ENCODE measurements at regions not wholly inside any gene's neighbourhood (a gene's known extent, or its start where the extent isn't known, plus 50 kb on each side); places are given as distances from the start of the nearest gene placed in this dataset.

GRCh38 chr3:73213896-73214295, 152.4 kb downstream of the EBLN2 start:
- H3K4me3 ChIP-seq (ENCODE audit: low read length), result no peak overlapping the region
- TF ChIP-seq CTCF (IDR thresholded peaks at IDR 0.05; ENCODE audit: insufficient read depth, low read depth, low read length, missing control alignments), result no peak
- DNase-seq (ENCODE audit: low read depth), result no peak

GRCh38 chr3:73214846-73215245, 153.4 kb downstream of the EBLN2 start:
- no peak for DNase-seq (ENCODE audit: low read depth)
- no peak for TF ChIP-seq CTCF (IDR thresholded peaks at IDR 0.05; ENCODE audit: insufficient read depth, low read depth, low read length, missing control alignments)
- no peak overlapping the region for H3K4me3 ChIP-seq (ENCODE audit: low read length)

- no peak overlapping the region for H3K4me3 ChIP-seq (ENCODE audit: low read length)
- TF ChIP-seq CTCF (IDR thresholded peaks at IDR 0.05; ENCODE audit: insufficient read depth, low read depth, low read length, missing control alignments), result no peak
- no peak for DNase-seq (ENCODE audit: low read depth)
These were observed 153.8 kb downstream of the EBLN2 start for GRCh38 chr3:73215281-73215680.

GRCh38 chr3:73215901-73216300, 154.4 kb downstream of the EBLN2 start:
- no peak for DNase-seq (ENCODE audit: low read depth)
- no peak for TF ChIP-seq CTCF (IDR thresholded peaks at IDR 0.05; ENCODE audit: insufficient read depth, low read depth, low read length, missing control alignments)
- no peak overlapping the region for H3K4me3 ChIP-seq (ENCODE audit: low read length)

- no peak overlapping the region for H3K4me3 ChIP-seq (ENCODE audit: low read length)
- no peak for TF ChIP-seq CTCF (IDR thresholded peaks at IDR 0.05; ENCODE audit: insufficient read depth, low read depth, low read length, missing control alignments)
These were observed 154.9 kb downstream of the EBLN2 start for GRCh38 chr3:73216310-73216709.

GRCh38 chr3:73222126-73222525, 160.7 kb downstream of the EBLN2 start:
- no peak for DNase-seq (ENCODE audit: low read depth)
- no peak for TF ChIP-seq CTCF (IDR thresholded peaks at IDR 0.05; ENCODE audit: insufficient read depth, low read depth, low read length, missing control alignments)
- H3K4me3 ChIP-seq (ENCODE audit: low read length), result no peak overlapping the region

More at GRCh38 chr3:73216310-73216709, 154.9 kb downstream of the EBLN2 start:
- DNase-seq (ENCODE audit: low read depth), result no peak

- no peak for TF ChIP-seq CTCF (IDR thresholded peaks at IDR 0.05; ENCODE audit: insufficient read depth, low read depth, low read length, missing control alignments)
- H3K4me3 ChIP-seq (ENCODE audit: low read length), result no peak overlapping the region
- peak; percentile 48 for DNase-seq (ENCODE audit: low read depth)
These were observed 163.8 kb downstream of the EBLN2 start for GRCh38 chr3:73225146-73225855.
